ENCODE measurements at regions not wholly inside any gene's neighbourhood (a gene's known extent, or its start where the extent isn't known, plus 50 kb on each side); places are given as distances from the start of the nearest gene placed in this dataset.

- DNase-seq (ENCODE audit: low read depth in 3 of 3) = no peak
Measured at GRCh38 chr2:173588931-173589369, 234.3 kb downstream of the CDCA7 start.

DNA sequence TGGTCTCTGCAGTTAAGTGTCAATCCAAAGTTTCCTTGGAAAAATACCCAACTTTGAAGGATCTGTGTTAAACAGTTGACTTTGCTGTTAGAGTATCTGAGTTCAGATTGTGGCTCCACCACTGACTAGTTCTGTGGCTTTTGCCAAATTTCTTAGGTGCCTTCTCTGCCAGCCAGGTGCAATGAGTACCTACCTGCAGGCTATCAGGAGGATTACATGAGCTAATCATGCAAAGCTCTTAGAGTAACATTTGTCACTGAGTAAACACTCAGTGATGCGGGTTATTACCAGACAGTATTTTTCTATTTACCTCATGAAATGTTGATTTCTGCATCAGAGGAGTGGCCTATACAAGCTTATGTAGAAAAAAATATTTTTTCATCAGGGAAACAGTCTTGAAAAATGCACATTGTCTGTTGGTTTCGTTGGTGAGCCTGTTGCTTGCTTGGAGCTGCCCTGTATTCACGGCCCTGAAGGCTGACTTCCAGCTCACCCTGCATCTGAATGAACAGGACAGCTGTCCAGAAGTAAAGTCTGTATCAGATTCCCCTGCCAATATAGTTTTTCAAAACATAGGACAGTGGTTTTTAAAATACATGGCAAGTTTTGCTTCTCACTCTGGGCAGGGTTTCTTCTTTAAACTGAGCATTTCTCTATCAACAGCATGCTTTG lies 235.1 kb downstream of the CDCA7 start:
- DNase-seq (ENCODE audit: low read depth in 3 of 3) = no peak

DNA sequence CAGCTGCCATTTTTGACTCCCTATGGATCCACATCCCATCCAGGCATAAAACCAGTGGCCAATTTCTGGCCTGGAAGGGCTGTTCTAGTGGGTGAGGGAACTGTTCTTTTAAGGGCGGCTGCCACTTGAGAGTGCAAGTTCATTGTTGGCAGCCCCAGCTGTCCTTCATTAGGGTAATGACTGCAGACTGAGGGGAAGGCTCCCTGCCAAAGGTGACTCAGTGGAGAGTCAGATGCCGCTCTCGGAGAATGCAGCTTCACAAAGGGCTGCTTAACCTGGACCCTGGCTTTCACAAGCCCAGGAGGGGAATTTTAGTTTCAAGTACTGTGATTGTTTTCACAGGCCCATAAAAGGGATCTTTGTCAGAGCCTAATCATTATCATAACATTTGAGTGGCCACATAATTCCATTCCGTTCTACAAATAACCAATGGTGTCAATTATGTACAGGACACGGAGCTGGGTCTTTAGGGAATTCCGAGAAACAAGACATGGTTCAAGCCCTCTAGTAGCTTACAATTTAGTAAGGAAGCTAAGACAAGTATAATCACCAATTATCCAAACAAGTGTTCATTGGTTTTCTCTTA lies 235.7 kb downstream of the CDCA7 start:
- DNase-seq (ENCODE audit: low read depth in 3 of 3) = no peak

DNA sequence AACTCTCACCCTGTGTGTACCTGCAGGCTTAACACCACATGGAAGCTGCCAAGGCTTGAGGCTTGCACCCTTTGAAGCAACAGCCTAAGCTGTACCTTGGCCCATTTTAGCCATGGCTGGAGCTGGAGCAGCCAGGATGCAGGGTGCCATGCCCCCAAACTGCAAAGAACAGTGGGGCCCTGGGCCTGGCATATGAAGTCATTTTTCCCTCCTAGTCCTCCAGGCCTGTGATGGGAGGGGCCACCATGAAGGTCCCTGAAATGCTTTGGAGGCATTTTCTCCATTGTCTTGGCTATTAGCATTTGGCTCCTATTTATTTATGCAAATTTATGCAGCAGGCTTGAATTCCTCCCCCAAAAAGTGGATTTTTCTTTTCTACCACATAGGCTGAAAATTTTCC lies 238.4 kb downstream of the CDCA7 start:
- DNase-seq (ENCODE audit: low read depth in 3 of 3) = no peak

- no peak for DNase-seq (ENCODE audit: low read depth in 3 of 3)
Measured at GRCh38 chr2:173596244-173596643, 241.6 kb downstream of the CDCA7 start.

DNA sequence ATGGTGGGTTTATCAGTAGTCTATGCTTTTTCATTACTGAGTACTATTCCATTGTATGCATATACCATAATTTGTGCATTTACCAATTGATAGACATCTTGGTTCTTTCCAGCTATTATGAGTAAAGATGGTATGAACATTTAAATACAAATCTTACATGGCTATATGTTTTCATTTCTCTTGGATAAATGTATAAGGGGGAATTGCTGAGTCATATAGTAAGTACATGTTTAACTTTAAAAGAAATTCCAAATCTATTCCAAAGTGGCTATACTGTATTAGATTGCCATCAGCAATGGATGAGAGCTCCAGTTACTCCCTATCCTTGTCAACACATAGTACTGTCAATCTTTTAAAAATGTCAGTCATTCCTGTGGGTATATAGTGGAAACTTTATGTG lies 243.9 kb downstream of the CDCA7 start:
- DNase-seq (ENCODE audit: low read depth in 3 of 3) = no peak

GRCh38 chr2:173599821-173600359 lies 245.2 kb downstream of the CDCA7 start:
- DNase-seq (ENCODE audit: low read depth in 3 of 3) = no peak

DNA sequence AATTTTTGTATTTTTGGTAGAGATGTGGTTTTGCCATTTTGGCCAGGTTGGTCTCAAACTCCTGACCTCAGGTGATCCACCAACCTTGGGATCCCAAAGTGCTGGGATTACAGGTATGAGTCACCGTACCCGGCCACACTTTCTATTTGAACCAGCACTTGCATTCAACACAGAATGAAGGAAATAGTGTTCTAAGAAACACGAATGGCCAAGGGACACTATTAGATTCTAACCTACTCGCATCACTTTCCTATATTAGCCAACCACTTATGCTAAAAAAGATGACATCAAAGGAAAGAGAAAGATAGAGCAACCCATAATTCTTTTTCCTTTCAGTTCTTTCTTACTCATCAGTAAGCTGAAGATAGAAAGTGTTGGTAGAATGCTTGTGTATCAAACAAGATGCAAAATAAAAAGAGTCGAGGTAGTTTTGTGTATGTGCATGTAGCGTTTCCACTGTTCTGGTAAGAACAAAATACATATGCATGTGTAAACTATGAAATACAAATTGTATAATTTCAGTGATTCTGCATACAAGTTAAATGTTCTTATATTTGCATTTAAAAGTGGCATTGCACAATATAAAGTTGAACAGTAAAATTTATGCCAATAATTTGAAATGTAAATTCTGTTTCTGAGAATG lies 247.6 kb downstream of the CDCA7 start:
- no peak for DNase-seq (ENCODE audit: low read depth in 3 of 3)

GRCh38 chr2:173605994-173606393 lies 251.3 kb downstream of the CDCA7 start:
- DNase-seq (ENCODE audit: low read depth in 3 of 3) = no peak

DNA sequence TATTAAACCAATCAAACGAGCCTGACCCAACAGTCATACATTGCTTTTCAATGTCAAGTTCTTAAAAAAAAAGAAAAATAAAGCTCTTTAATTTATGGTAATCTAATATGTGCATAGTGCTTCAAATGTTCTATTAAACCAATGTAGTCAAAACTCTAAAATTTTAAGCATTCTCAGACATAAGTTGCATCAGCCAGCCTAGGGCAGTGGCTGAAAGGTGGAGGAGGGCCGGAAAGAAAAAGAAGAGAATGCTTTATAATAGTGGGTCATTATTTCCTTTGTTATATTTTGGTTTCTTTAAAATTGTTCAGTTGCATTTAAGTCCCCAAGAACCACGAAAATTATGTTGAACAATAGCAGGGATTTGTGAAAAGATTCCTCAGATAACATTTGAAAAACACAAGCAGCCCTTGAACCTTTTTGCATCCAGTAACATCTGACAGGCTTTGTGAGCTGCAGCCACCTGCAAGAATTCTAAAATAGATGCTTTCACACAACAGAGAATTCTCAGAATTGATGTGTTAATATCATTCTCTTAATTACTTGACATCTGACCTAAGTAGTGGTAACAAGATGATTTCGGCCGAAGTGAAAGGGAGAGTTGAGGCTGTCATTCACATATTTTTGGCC lies 252.1 kb downstream of the CDCA7 start:
- no peak for DNase-seq (ENCODE audit: low read depth in 3 of 3)

DNA sequence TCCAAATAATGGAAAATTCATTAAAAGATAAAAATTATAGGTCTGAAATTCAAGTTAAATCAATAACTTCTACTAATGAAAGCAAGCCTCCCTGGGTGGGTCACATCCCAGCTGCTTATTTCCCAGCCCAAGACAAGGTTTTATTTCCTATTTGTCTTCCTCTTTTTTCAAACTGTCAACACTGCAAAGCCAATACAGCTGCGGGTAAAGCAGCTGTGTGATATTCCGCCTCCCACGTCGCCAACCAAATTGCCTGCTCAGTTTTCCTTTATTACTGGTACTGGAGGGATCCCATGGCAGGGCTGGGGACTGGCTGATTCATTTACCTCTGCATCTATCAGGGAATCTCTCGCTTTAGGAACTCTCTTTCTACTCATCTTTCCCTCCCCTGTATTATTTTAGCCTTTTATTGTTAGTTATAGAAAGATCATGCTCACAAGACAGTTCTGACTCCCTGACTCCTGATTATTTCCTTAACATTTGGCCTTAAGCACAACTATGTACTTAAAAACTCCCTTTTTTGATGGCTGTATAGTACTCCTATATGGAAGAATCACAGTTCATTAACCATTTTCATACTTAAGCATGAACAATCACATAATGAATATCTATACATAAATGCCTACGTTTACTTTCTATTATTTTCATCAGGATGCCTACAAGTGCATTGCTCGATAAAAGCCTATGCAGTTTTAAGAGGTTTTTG lies 253.1 kb downstream of the CDCA7 start:
- DNase-seq (ENCODE audit: low read depth in 3 of 3) = no peak

GRCh38 chr2:173611121-173611520 lies 256.4 kb downstream of the CDCA7 start:
- no peak for DNase-seq (ENCODE audit: low read depth in 3 of 3)

DNA sequence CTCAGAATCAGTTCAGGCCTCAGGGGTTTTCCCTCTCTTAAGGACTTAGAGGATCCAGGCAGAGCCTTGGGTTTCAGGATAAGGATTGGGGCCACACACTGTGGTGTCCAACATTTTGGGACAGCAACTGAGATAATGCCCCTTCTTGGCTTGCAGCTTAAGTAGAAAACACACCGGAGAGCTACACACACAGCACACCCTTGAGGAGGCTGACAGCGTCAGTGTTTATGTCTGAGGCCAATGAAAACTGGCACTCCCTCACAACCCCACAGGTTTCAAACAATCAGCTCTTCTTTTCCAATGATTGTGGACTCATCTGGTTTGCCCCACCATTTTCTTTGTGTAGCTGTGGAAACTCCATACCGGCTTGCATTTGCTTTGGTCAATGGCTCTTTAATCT lies 257.7 kb downstream of the CDCA7 start:
- no peak for DNase-seq (ENCODE audit: low read depth in 3 of 3)

GRCh38 chr2:173613386-173613785 lies 258.7 kb downstream of the CDCA7 start:
- DNase-seq (ENCODE audit: low read depth in 3 of 3) = no peak

GRCh38 chr2:173614265-173614930 lies 259.7 kb downstream of the CDCA7 start:
- DNase-seq (ENCODE audit: low read depth in 3 of 3) = no peak

DNA sequence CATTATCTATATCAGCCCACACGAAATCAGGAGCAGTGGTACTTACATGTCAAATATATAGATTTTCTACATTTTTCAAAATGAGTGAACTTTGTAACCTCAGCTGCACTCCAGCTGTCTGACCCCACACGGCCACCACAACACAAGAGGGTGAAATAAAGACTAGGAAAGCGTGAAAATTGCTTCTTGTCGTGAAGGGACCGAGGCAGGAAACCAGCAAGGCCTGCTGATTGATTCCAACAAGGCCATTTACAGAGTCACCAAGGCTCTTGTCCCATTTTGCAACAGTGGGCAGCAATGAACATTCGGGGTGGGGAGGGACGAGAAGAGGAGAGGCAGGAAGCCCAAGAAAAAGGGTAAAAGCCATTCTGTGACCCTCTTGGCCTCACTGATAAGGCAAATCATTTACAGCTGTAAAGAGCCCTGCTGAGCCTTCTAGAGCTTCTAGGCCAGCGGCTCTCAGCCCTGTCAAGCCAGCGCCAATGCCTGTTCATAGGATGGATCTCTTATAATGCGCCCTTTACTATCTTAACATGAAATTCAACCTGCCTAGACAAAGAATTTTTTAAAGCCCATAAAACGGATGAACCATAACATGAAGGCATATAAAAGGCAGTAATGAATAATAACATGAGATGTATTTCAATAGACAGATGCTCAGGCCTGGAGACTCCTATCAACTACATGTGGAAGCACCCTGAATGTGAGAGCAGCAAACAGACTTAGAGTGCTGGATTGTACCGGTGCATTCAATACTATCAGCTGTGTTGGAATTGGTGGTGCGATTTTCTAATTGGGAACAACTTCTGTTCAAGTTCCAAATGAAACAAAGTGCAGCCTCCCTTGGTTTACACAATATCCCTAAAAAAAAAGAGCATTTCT lies 269.0 kb downstream of the CDCA7 start:
- DNase-seq (ENCODE audit: low read depth in 3 of 3) = no peak

DNA sequence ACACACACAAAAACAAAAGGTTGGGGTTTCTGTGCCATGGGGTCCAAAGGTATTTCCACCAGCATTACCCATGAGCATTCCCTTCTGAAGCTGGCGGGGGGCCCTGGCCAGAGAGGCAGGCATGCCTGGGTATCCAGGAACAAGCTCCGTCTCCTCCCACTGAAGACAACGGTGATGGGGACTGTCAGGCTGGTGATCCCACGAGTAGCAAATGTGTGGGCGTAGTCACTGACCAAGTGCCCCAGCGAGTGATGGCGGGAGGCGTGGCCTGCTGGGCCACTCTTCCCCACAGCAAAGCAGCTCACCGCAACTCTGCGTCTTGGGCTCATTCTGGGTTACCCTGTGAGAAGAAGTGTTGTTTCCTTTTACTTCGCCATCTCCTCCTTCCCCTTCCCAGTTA lies 270.6 kb downstream of the CDCA7 start:
- DNase-seq (ENCODE audit: low read depth in 3 of 3) = no peak

DNA sequence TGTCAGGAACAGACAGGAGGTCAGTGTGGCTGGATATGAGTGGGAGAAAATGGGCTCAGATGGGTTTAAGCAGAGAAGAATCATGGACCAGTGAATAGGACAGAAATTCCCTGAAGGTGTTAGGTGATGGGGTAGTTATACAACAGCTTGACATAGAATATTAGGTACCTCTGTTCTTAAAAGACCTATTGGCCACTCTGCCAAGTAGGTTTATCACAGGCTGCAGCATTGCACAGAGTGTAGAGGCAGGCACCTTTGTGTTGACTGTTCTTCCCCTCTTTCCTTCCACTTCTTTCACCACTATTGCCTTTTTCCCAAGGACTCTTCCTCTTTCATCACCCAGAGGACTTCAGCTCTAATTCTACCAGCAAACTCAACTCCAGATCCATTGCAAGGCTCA lies 274.4 kb downstream of the CDCA7 start:
- DNase-seq (ENCODE audit: low read depth in 3 of 3) = no peak

GRCh38 chr2:173630425-173631126 lies 275.9 kb downstream of the CDCA7 start:
- no peak for DNase-seq (ENCODE audit: low read depth in 3 of 3)

- no peak for DNase-seq (ENCODE audit: low read depth in 3 of 3)
Measured at GRCh38 chr2:173631127-173631460, 276.4 kb downstream of the CDCA7 start.
